A673 (cell line): ENCODE measurements at regions not wholly inside any gene's neighbourhood (a gene's known extent, or its start where the extent isn't known, plus 50 kb on each side); places are given as distances from the start of the nearest gene placed in this dataset.

Source experiments
- BruUV-seq: library from RNA; stranded (reverse); fragments of 400-500 nt; replicated peaks from 2 replicates; lab custom pipeline; 2021; lab: Mats Ljungman, UMichigan
- CTCF ChIA-PET: fragments of 300-600 bp; sonication (Branson Sonifier 250); formaldehyde crosslinking; loops from one replicate; lab custom pipeline; 2022; ENCODE audit warnings: antibody characterized with exemption; lab: Charles Lee
- POLR2A ChIA-PET: fragments of 300-600 bp; sonication (Branson Sonifier 250); formaldehyde crosslinking; loops from one replicate; lab custom pipeline; 2022; ENCODE audit warnings: antibody characterized with exemption; ENCODE audit not compliant: low non-redundant PET; lab: Charles Lee
- DNase-seq: peaks from one replicate; pipeline ENCODE4 v3.0.0-alpha.2; 2015; ENCODE audit warnings: low spot score
- H3K27ac ChIP-seq: fragments of 200-600 bp; sonication (generic); 2 replicates; pipeline ENCODE4 v1.5.1; 2016; ENCODE audit warnings: mixed run types, low read depth, mild to moderate bottlenecking, mixed read lengths, antibody characterized with exemption, low read length; ENCODE audit not compliant: poor library complexity, severe bottlenecking
- H3K27me3 ChIP-seq: fragments of 200-600 bp; sonication (generic); replicated peaks from 2 replicates; pipeline ENCODE4 v1.6.1; 2017; ENCODE audit warnings: mixed run types, low read depth, mild to moderate bottlenecking, mixed read lengths, antibody characterized with exemption, low read length; ENCODE audit not compliant: insufficient read depth, poor library complexity
- H3K36me3 ChIP-seq: fragments of 200-600 bp; sonication (generic); 2 replicates; pipeline ENCODE4 v1.6.1; 2016; ENCODE audit warnings: mixed run types, mild to moderate bottlenecking, mixed read lengths, antibody characterized with exemption, low read length; ENCODE audit not compliant: insufficient read depth, poor library complexity, severe bottlenecking
- H3K4me1 ChIP-seq: fragments of 200-600 bp; sonication (generic); 2 replicates; pipeline ENCODE4 v1.6.1; 2017; ENCODE audit warnings: mixed run types, mild to moderate bottlenecking, mixed read lengths, antibody characterized with exemption, low read length; ENCODE audit not compliant: insufficient read depth, poor library complexity, severe bottlenecking
- H3K4me3 ChIP-seq: fragments of 200-600 bp; sonication (generic); 2 replicates; pipeline ENCODE4 v1.5.1; 2016; ENCODE audit warnings: low read depth, mixed run types, mild to moderate bottlenecking, mixed read lengths, low read length; ENCODE audit not compliant: poor library complexity, severe bottlenecking
- H3K9me3 ChIP-seq: fragments of 200-600 bp; sonication (generic); 2 replicates; pipeline ENCODE4 v1.6.1; 2016; ENCODE audit warnings: mixed run types, low read depth, mild to moderate bottlenecking, mixed read lengths, antibody characterized with exemption, low read length; ENCODE audit not compliant: poor library complexity, severe bottlenecking
- EZH2 ChIP-seq: fragments of 200-600 bp; sonication (generic); IDR thresholded peaks from 2 replicates; pipeline ENCODE4 v1.6.1; 2017; ENCODE audit warnings: borderline replicate concordance, low read depth, mild to moderate bottlenecking, mixed read lengths, antibody characterized with exemption, low read length; ENCODE audit not compliant: poor library complexity, severe bottlenecking
- intact Hi-C: fragments of 100-400 bp; cut with micrococcal nuclease; formaldehyde crosslinking; loops from one replicate; pipeline ENCODE4 v1.10.0; 2022; ENCODE audit not compliant: unreplicated experiment
- TF ChIP-seq, protein P1 (sequence below): fragments of 300-800, 200-600 bp; sonication (generic); conservative IDR thresholded peaks from 2 replicates; pipeline ENCODE4 v1.5.1; 2017; ENCODE audit warnings: low read depth, mild to moderate bottlenecking, antibody characterized with exemption, low read length, moderate library complexity, mixed read lengths

DNA sequence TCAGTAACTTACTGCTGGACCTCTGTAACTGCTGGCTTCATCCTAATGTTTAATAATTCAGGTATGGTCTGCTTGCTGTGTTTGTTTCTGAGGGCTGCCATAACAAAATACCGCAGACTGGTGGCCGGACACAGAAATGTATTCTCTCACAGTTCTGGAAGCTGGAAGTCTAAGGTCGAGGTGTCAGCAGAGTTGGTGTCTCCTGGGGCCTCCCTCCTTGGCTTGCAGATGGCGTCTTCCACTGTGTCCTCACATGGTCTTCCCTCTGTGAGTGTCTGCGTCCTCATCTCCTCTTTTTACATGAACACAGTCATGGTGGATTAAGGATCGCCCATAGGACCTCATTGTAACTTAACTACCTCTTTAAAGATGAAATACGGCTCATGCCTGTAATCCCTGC, 389.7 kb upstream of the JARID2 start:
- intact Hi-C loops = no loop called here
- no TSS peak for BruUV-seq
- ChIA-PET POLR2A (interaction anchor here (0.6 kb wide), 1 partner anchor 22 kb away, joined by 7 read pairs; no protein-coding TSS in a partner anchor), CTCF (no interaction called here)
- H3K9me3 ChIP-seq = no peaks in the 10 kb centered on the region
- no peak overlapping the region for H3K27ac ChIP-seq
- no peak for TF ChIP-seq EZH2
- TF ChIP-seq, protein P1, sequence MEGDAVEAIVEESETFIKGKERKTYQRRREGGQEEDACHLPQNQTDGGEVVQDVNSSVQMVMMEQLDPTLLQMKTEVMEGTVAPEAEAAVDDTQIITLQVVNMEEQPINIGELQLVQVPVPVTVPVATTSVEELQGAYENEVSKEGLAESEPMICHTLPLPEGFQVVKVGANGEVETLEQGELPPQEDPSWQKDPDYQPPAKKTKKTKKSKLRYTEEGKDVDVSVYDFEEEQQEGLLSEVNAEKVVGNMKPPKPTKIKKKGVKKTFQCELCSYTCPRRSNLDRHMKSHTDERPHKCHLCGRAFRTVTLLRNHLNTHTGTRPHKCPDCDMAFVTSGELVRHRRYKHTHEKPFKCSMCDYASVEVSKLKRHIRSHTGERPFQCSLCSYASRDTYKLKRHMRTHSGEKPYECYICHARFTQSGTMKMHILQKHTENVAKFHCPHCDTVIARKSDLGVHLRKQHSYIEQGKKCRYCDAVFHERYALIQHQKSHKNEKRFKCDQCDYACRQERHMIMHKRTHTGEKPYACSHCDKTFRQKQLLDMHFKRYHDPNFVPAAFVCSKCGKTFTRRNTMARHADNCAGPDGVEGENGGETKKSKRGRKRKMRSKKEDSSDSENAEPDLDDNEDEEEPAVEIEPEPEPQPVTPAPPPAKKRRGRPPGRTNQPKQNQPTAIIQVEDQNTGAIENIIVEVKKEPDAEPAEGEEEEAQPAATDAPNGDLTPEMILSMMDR = no peak
- no peaks in the 10 kb centered on the region for H3K27me3 ChIP-seq
- H3K4me3 ChIP-seq = no peak overlapping the region
- DNase-seq = no peak
- H3K4me1 ChIP-seq = peaks cover 9% of the 10 kb centered on the region
- H3K36me3 ChIP-seq = no peaks in the 10 kb centered on the region

DNA sequence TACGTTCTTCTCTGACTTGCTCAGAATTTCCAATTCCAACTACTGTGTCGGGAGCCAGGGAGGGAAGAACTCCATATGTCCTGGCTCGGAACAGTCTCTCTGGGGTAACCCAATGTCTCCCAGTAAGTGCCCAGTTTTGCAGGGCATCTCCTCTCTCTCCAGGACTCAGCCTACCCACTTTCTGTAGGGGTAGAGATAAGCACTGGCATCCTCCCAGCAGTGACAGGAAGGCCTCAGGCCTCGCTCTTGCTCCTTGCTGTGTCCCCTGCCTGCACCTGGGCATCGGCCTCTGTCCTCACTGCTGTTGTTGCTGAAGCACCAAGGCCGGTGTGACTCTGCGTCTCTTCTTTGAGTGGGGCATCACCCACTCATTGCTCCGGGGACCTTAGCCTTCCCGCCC, 388.9 kb upstream of the JARID2 start:
- no peak for TF ChIP-seq EZH2
- TF ChIP-seq, protein P1 = no peak
- ChIA-PET CTCF (no interaction called here), POLR2A (no interaction called here)
- DNase-seq = no peak
- no TSS peak for BruUV-seq
- no peaks in the 10 kb centered on the region for H3K27me3 ChIP-seq
- H3K36me3 ChIP-seq = no peaks in the 10 kb centered on the region
- H3K4me1 ChIP-seq = peaks cover 12% of the 10 kb centered on the region
- H3K4me3 ChIP-seq = no peak overlapping the region
- no peak overlapping the region for H3K27ac ChIP-seq
- intact Hi-C loops = no loop called here
- H3K9me3 ChIP-seq = no peaks in the 10 kb centered on the region

- no TSS peak for BruUV-seq
- no peaks in the 10 kb centered on the region for H3K9me3 ChIP-seq
- ChIA-PET CTCF (no interaction called here), POLR2A (no interaction called here)
- H3K27me3 ChIP-seq = no peaks in the 10 kb centered on the region
- intact Hi-C loops = no loop called here
- peaks cover 12% of the 10 kb centered on the region for H3K4me1 ChIP-seq
- DNase-seq = no peak
- H3K27ac ChIP-seq = no peak overlapping the region
- H3K4me3 ChIP-seq = no peak overlapping the region
- TF ChIP-seq, protein P1 = no peak
- TF ChIP-seq EZH2 = no peak
- no peaks in the 10 kb centered on the region for H3K36me3 ChIP-seq
Measured at GRCh38 chr6:14857501-14857900, 388.4 kb upstream of the JARID2 start.
